ENCODE measurements at regions not wholly inside any gene's neighbourhood (a gene's known extent, or its start where the extent isn't known, plus 50 kb on each side); places are given as distances from the start of the nearest gene placed in this dataset.
"Not testable (repeated sequence)": the region's sequence is repeated elsewhere in the genome, so short reads cannot be mapped to it uniquely, and the experiment has no call there.

- not testable (repeated sequence) for FAIRE-seq
These were observed 397.3 kb downstream of the TMEM121 start for GRCh38 chr14:105923520-105924191.

GRCh38 chr14:105924951-105925591 is 398.7 kb downstream of the TMEM121 start:
- FAIRE-seq = no peak

- FAIRE-seq = no peak
These were observed 399.4 kb downstream of the TMEM121 start for GRCh38 chr14:105925615-105926372.

GRCh38 chr14:105926373-105927095 is 400.2 kb downstream of the TMEM121 start:
- no peak for FAIRE-seq

- no peak for FAIRE-seq
These were observed 401.0 kb downstream of the TMEM121 start for GRCh38 chr14:105927096-105928060.

GRCh38 chr14:105928171-105929111 is 402.1 kb downstream of the TMEM121 start:
- FAIRE-seq = not testable (repeated sequence)

GRCh38 chr14:105929327-105930081 is 403.1 kb downstream of the TMEM121 start:
- FAIRE-seq = no peak

- FAIRE-seq = no peak
These were observed 404.2 kb downstream of the TMEM121 start for GRCh38 chr14:105930572-105930971.

GRCh38 chr14:105931808-105932483 is 405.6 kb downstream of the TMEM121 start:
- no peak for FAIRE-seq

- no peak for FAIRE-seq
These were observed 406.9 kb downstream of the TMEM121 start for GRCh38 chr14:105933238-105933637.

GRCh38 chr14:105935384-105935783 is 409.0 kb downstream of the TMEM121 start:
- no peak for FAIRE-seq

- FAIRE-seq = no peak
These were observed 411.1 kb downstream of the TMEM121 start for GRCh38 chr14:105937253-105938054.

- no peak for FAIRE-seq
These were observed 411.9 kb downstream of the TMEM121 start for GRCh38 chr14:105938055-105938863.

GRCh38 chr14:105938959-105939358 is 412.6 kb downstream of the TMEM121 start:
- no peak for FAIRE-seq

GRCh38 chr14:105939810-105940508 is 413.6 kb downstream of the TMEM121 start:
- FAIRE-seq = no peak

- no peak for FAIRE-seq
These were observed 414.3 kb downstream of the TMEM121 start for GRCh38 chr14:105940534-105941225.
